Activated CD8-positive, alpha-beta T cell treated with anti-CD3 and anti-CD28 coated beads for 36 hours (primary cell): ENCODE measurements at regions not wholly inside any gene's neighbourhood (a gene's known extent, or its start where the extent isn't known, plus 50 kb on each side); places are given as distances from the start of the nearest gene placed in this dataset.

Experiments
- ATAC-seq: fragments of 200-7000 bp; cut with Tn5 transposase; one replicate; pipeline ENCODE4 v1.10.0; 2021; ENCODE audit warnings: mild to moderate bottlenecking, moderate library complexity
- CTCF ChIA-PET: fragments of 350-600 bp; sonication (Branson Sonifier 250); formaldehyde crosslinking; loops from one replicate; lab custom pipeline; 2021; ENCODE audit warnings: antibody characterized with exemption; lab: Charles Lee
- POLR2A ChIA-PET: fragments of 350-600 bp; sonication (Branson Sonifier 250); formaldehyde crosslinking; loops from one replicate; lab custom pipeline; 2021; ENCODE audit warnings: antibody characterized with exemption; lab: Charles Lee
- DNase-seq: peaks from one replicate; pipeline ENCODE4 v3.0.0-alpha.2; 2020
- H3K27ac Mint-ChIP-seq: one replicate; pipeline ENCODE4 v1.8.0; 2021; ENCODE audit warnings: mild to moderate bottlenecking, mixed read lengths
- H3K27me3 Mint-ChIP-seq: one replicate; pipeline ENCODE4 v1.8.0; 2021; ENCODE audit warnings: mixed read lengths
- H3K36me3 Mint-ChIP-seq: one replicate; pipeline ENCODE4 v1.8.0; 2021; ENCODE audit warnings: low read depth, mixed read lengths
- H3K4me1 Mint-ChIP-seq: one replicate; pipeline ENCODE4 v1.8.0; 2021; ENCODE audit warnings: low read depth, mixed read lengths
- H3K4me3 Mint-ChIP-seq: one replicate; pipeline ENCODE4 v1.8.0; 2021; ENCODE audit warnings: mild to moderate bottlenecking, moderate library complexity, mixed read lengths
- H3K9me3 Mint-ChIP-seq: one replicate; pipeline ENCODE4 v1.8.0; 2021; ENCODE audit warnings: mixed read lengths
- CTCF ChIP-seq: fragments of 200-600 bp; IDR thresholded peaks from one replicate; pipeline ENCODE4 v1.8.0; 2022; ENCODE audit warnings: antibody characterized with exemption, mild to moderate bottlenecking
- intact Hi-C: fragments of 100-400 bp; cut with micrococcal nuclease; formaldehyde crosslinking; loops from one replicate; pipeline ENCODE4 v1.10.0; 2022

GRCh38 chr5:157961896-157962590 lies 103.1 kb upstream of the CLINT1 start:
- intact Hi-C loops = no loop called here
- ChIA-PET POLR2A (no interaction called here), CTCF (interaction anchor here (0.8 to 6.4 kb wide), 4 partner anchors 13 to 201 kb away, joined by 3 to 37 read pairs (median 4); no protein-coding TSS in a partner anchor)
- H3K4me3 Mint-ChIP-seq = no peak overlapping the region
- ATAC-seq (no peak), DNase-seq (no peak)
- peaks cover 4% of the 10 kb centered on the region for H3K27me3 Mint-ChIP-seq
- TF ChIP-seq CTCF = no peak
- H3K9me3 Mint-ChIP-seq = no peaks in the 10 kb centered on the region
- no peaks in the 10 kb centered on the region for H3K4me1 Mint-ChIP-seq
- no peaks in the 10 kb centered on the region for H3K36me3 Mint-ChIP-seq
- no peak overlapping the region for H3K27ac Mint-ChIP-seq

DNA sequence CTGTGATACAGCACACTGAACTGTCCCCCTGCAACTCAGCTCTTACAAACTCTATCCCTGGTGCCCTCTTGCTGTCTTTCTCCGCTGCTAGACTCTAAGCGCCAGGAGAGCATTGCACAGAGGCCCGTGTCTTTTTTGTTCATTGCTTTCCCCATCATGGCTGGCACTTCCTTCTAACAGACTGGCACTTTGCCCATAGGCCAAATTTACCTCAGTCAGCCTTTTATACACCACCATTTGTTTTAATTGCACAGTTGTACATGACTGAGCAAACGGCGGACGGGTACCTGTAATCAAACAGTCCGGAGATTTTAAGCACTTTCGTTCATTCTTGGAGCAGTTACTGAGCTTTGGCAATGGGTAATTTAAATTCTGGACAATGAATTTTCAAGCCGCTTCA lies 102.2 kb upstream of the CLINT1 start:
- no peaks in the 10 kb centered on the region for H3K4me1 Mint-ChIP-seq
- intact Hi-C loops = no loop called here
- H3K4me3 Mint-ChIP-seq = no peak overlapping the region
- ChIA-PET CTCF (interaction anchor here (1.3 to 6.4 kb wide), 3 partner anchors 12 to 109 kb away, joined by 4 to 37 read pairs (median 4); no protein-coding TSS in a partner anchor), POLR2A (no interaction called here)
- H3K27me3 Mint-ChIP-seq = peaks cover 4% of the 10 kb centered on the region
- no peaks in the 10 kb centered on the region for H3K36me3 Mint-ChIP-seq
- DNase-seq (no peak), ATAC-seq (no peak)
- H3K9me3 Mint-ChIP-seq = no peaks in the 10 kb centered on the region
- no peak overlapping the region for H3K27ac Mint-ChIP-seq
- TF ChIP-seq CTCF = no peak

- H3K36me3 Mint-ChIP-seq = no peaks in the 10 kb centered on the region
- no peak for DNase-seq
- H3K4me3 Mint-ChIP-seq = no peak overlapping the region
- no peaks in the 10 kb centered on the region for H3K9me3 Mint-ChIP-seq
- ATAC-seq = no peak
- intact Hi-C loops = no loop called here
- no peak overlapping the region for H3K27ac Mint-ChIP-seq
- POLR2A ChIA-PET = no interaction called here
- peaks cover 6% of the 10 kb centered on the region for H3K27me3 Mint-ChIP-seq
- no peak for TF ChIP-seq CTCF
- H3K4me1 Mint-ChIP-seq = no peaks in the 10 kb centered on the region
- CTCF ChIA-PET = interaction anchor here (2.1 to 6.4 kb wide), 2 partner anchors 10 to 35 kb away, joined by 5 to 37 read pairs; no protein-coding TSS in a partner anchor
Measured at GRCh38 chr5:157959370-157959769, 100.4 kb upstream of the CLINT1 start.

DNA sequence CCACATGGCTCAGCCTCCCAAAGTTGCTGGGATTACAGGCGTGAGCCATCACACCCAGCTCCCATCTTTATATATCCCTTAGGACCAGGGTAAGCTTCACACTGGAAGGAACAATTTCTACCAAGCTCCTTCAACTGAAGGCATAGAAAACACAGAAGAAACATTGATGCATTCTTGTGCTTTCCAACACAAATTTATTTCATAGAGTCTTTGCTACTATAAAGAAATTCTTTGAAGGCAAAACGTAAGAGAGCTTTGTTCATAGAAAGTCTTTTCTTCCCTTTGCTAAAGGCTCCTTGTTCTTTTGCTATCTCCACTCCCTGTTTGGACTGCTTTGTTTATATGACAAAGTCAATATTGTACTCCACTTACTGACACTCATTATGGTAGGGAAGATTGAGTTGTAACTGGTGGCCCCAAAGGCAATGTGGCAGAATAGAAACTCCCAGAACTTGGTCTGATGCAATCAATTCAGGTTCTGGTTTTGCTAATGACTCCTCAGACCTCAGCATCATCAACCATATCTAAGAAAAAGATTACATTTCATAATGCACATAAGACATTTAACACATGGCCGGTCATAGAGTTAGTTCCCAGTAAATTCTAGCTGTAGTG lies 97.4 kb upstream of the CLINT1 start:
- Mint-ChIP-seq H3K9me3 (no peaks in the 10 kb centered on the region), H3K4me1 (no peaks in the 10 kb centered on the region), H3K27ac (no peak overlapping the region), H3K4me3 (no peak overlapping the region), H3K36me3 (no peaks in the 10 kb centered on the region), H3K27me3 (peaks cover 4% of the 10 kb centered on the region)
- DNase-seq (no peak), ATAC-seq (no peak)
- intact Hi-C loops = no loop called here
- ChIA-PET CTCF (interaction anchor here (6.4 kb wide), 1 partner anchor 7 kb away, joined by 37 read pairs; no protein-coding TSS in a partner anchor), POLR2A (no interaction called here)
- no peak for TF ChIP-seq CTCF
